ENCODE measurements at regions not wholly inside any gene's neighbourhood (a gene's known extent, or its start where the extent isn't known, plus 50 kb on each side); places are given as distances from the start of the nearest gene placed in this dataset.

DNA sequence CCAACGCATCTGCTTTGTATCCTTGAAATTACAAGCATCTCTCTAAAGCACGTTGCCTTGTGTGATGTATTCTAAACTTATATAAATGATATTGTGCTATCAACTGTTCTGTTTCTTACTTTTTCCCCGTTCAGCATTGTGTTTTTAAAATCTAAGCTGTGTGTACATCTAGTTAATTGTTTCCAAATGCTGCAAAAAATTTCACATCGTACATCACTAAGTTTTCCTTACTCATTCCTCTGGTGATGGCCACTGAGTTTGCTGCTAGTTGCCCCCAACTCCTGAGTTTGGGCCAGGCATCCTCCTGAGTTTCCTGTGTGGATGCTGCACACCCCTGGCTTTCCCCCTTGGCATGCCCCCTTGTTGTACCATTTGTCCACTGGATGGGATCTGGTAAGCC lies 139.7 kb downstream of the MYCN start:
- H3K4me3 ChIP-seq (ENCODE audit: low read depth, low read length): no peak overlapping the region
- DNase-seq (ENCODE audit: low read depth): no peak
- TF ChIP-seq POLR2A (IDR thresholded peaks at IDR 0.05; ENCODE audit: extremely low read depth, insufficient read length) (no peak), MYC (IDR thresholded peaks at IDR 0.05; ENCODE audit: low read depth, low read length) (no peak)
- TF ChIP-seq, protein P1, sequence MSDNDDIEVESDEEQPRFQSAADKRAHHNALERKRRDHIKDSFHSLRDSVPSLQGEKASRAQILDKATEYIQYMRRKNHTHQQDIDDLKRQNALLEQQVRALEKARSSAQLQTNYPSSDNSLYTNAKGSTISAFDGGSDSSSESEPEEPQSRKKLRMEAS (IDR thresholded peaks at IDR 0.05; ENCODE audit: low read depth, low read length): no peak
- TF ChIP-seq, protein P2, sequence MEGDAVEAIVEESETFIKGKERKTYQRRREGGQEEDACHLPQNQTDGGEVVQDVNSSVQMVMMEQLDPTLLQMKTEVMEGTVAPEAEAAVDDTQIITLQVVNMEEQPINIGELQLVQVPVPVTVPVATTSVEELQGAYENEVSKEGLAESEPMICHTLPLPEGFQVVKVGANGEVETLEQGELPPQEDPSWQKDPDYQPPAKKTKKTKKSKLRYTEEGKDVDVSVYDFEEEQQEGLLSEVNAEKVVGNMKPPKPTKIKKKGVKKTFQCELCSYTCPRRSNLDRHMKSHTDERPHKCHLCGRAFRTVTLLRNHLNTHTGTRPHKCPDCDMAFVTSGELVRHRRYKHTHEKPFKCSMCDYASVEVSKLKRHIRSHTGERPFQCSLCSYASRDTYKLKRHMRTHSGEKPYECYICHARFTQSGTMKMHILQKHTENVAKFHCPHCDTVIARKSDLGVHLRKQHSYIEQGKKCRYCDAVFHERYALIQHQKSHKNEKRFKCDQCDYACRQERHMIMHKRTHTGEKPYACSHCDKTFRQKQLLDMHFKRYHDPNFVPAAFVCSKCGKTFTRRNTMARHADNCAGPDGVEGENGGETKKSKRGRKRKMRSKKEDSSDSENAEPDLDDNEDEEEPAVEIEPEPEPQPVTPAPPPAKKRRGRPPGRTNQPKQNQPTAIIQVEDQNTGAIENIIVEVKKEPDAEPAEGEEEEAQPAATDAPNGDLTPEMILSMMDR (IDR thresholded peaks at IDR 0.05; ENCODE audit: low read depth, low read length): no peak

DNA sequence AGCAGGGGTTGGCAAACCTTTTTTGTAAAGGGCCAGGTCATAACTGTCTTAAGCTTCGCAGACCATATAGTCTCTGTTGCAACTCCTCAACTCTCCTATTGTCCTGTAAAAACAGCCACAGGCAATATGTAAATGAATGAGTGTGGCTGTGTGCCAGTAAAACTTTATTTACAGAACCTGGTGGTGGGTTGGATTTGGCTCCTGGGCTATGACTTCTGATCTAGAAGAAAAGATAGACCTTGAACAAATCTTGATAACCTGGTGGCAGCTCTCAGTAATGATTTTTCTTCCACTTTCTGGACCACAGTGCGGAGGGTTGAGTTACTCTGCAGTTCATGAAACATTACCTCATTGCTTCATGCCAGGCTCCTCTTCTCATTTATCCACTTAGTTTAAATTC lies 139.3 kb downstream of the MYCN start:
- no peak overlapping the region for H3K4me3 ChIP-seq (ENCODE audit: low read depth, low read length)
- DNase-seq (ENCODE audit: low read depth): no peak
- TF ChIP-seq, protein P2 (IDR thresholded peaks at IDR 0.05; ENCODE audit: low read depth, low read length): no peak
- TF ChIP-seq, protein P1 (IDR thresholded peaks at IDR 0.05; ENCODE audit: low read depth, low read length): no peak
- TF ChIP-seq POLR2A (IDR thresholded peaks at IDR 0.05; ENCODE audit: extremely low read depth, insufficient read length): no peak
- no peak for TF ChIP-seq MYC (IDR thresholded peaks at IDR 0.05; ENCODE audit: low read depth, low read length)

DNA sequence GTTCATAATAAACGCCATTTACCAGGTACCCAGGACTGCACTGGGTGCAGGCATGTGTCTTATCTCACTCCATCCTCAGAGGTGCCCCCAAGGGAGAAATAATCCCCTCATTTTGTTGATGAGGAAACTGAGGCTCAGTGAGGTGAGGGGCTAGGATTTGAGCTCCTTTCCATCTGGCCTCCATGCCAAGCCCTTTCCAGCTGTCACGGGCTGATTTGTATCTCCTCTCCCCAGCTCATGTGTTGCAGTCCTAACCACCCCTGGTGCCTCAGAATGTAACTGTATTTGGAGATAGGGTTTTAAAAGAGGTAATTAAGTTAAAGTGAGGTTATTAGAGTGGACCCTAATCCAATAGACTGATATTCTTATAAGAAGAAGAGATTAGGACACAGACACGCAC lies 137.3 kb downstream of the MYCN start:
- no peak overlapping the region for H3K4me3 ChIP-seq (ENCODE audit: low read depth, low read length)
- TF ChIP-seq, protein P2 (IDR thresholded peaks at IDR 0.05; ENCODE audit: low read depth, low read length): no peak
- TF ChIP-seq POLR2A (IDR thresholded peaks at IDR 0.05; ENCODE audit: extremely low read depth, insufficient read length) (no peak), MYC (IDR thresholded peaks at IDR 0.05; ENCODE audit: low read depth, low read length) (no peak)
- TF ChIP-seq, protein P1 (IDR thresholded peaks at IDR 0.05; ENCODE audit: low read depth, low read length): no peak
- no peak for DNase-seq (ENCODE audit: low read depth)

DNA sequence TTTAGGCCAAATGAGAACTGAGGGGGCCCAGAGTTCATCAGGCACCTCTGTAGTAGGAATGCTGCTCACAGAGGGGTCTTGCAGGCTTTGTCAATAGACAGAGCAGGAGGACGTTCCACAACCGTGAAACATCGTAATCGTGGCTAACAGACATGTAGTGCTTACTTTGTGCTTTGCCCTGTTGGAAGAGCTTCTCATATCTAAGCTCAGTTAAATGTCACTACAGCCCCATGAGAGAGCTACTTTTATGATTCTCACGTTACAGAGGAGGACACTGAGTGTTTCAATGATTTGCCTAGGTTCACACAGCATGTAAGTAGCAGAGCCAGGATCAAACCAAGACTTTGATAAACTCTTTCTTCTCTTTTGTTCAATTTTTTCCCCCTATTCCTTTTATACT lies 136.6 kb downstream of the MYCN start:
- H3K4me3 ChIP-seq (ENCODE audit: low read depth, low read length): no peak overlapping the region
- no peak for TF ChIP-seq POLR2A (IDR thresholded peaks at IDR 0.05; ENCODE audit: extremely low read depth, insufficient read length)
- TF ChIP-seq, protein P2 (IDR thresholded peaks at IDR 0.05; ENCODE audit: low read depth, low read length): no peak
- TF ChIP-seq, protein P1 (IDR thresholded peaks at IDR 0.05; ENCODE audit: low read depth, low read length): no peak
- DNase-seq (ENCODE audit: low read depth): no peak

DNA sequence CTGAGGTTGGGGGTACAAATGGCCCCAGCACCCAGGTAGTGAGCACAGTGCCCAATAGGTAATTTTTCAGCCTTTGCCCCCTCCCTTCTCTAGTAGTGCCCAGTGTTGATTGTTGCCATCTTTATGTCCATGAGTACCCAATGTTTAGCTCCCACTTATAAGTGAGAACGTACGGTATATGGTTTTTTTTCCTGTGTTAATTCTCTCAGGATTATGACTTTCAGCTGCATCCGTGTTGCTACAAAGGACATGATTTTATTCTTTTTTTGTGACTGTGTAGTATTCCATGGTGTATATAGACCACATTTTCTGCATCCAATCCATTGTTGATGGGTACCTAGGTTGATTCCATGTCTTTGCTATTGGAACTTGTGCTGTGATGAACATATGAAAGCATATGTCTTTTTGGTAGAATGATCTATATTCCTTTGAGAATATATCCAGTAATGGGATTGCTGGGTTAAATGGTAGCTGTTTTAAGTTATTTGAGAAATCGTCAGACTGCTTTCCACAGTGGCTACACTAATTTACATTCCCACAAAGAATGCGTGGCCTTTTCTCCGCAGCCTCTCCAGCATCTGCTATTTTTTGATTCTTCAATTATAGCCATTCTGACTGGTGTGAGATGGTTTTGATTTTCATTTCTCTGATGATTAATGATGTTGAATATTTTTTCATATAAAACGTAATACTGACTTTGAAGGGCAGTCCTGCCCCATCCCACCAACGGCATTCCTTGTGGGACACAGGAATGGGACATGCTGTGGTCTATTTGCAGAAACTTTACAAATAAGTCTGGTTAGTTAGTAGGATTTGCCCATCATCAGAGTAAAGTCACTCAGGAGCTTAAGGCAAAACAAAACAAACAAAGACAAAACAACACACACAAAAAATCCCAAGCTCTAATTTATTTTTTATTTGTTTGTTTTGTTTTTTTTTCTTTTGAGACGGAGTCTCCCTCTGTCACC lies 135.0 kb downstream of the MYCN start:
- no peak for TF ChIP-seq POLR2A (IDR thresholded peaks at IDR 0.05; ENCODE audit: extremely low read depth, insufficient read length)
- TF ChIP-seq, protein P2 (IDR thresholded peaks at IDR 0.05; ENCODE audit: low read depth, low read length): no peak
- TF ChIP-seq MYC (IDR thresholded peaks at IDR 0.05; ENCODE audit: low read depth, low read length): no peak
- TF ChIP-seq, protein P1 (IDR thresholded peaks at IDR 0.05; ENCODE audit: low read depth, low read length): no peak
- DNase-seq (ENCODE audit: low read depth): no peak
- no peak overlapping the region for H3K4me3 ChIP-seq (ENCODE audit: low read depth, low read length)

Data from NB4 (cell line).